Fibroblast of lung (primary cell): ENCODE measurements at regions not wholly inside any gene's neighbourhood (a gene's known extent, or its start where the extent isn't known, plus 50 kb on each side); places are given as distances from the start of the nearest gene placed in this dataset.

Source experiments
- DNase-seq, 2 donors: peaks; one replicate each; pipeline versions ENCODE4 v3.0.0 to v3.0.0-alpha.2; 2010; ENCODE audit warnings: low read depth in 2 of 2
- H2AFZ ChIP-seq: 2 replicates; pipeline ENCODE4 v1.5.1; 2012; ENCODE audit warnings: low read length, control low read depth, inconsistent platforms
- H3K27ac ChIP-seq: 2 replicates; pipeline ENCODE4 v1.5.1; 2011; ENCODE audit warnings: low read length, control low read depth; ENCODE audit not compliant: insufficient read depth
- H3K27me3 ChIP-seq: 2 replicates; pipeline ENCODE4 v1.5.1; 2011; ENCODE audit warnings: mild to moderate bottlenecking, low read length; ENCODE audit not compliant: control insufficient read depth, insufficient read depth
- H3K36me3 ChIP-seq: 2 replicates; pipeline ENCODE4 v1.5.1; 2011; ENCODE audit warnings: low read length; ENCODE audit not compliant: control insufficient read depth, insufficient read depth
- H3K4me1 ChIP-seq: 2 replicates; pipeline ENCODE4 v1.5.1; 2011; ENCODE audit warnings: low read length; ENCODE audit not compliant: control insufficient read depth, insufficient read depth; ENCODE audit errors: extremely low read depth
- H3K4me2 ChIP-seq: 2 replicates; pipeline ENCODE4 v1.5.1; 2011; ENCODE audit warnings: low read length, control low read depth; ENCODE audit not compliant: insufficient read depth; ENCODE audit errors: extremely low read depth
- H3K4me3 ChIP-seq, 4 experiments: fragments of 200-600 bp in 1 of 4; sonication (generic) in 1 of 4; replicated peaks in 1 of 4; 2 replicates each; pipeline ENCODE4 v1.5.1; 2011 to 2016; ENCODE audit warnings: low read length in 4 of 4, low read depth in 3 of 4, mild to moderate bottlenecking in 3 of 4, control low read depth in 2 of 4, inconsistent platforms in 1 of 4, mixed read lengths in 1 of 4; ENCODE audit not compliant: insufficient read depth in 1 of 4; ENCODE audit errors: control extremely low read depth in 1 of 4
- H3K79me2 ChIP-seq: 2 replicates; pipeline ENCODE4 v1.5.1; 2012; ENCODE audit warnings: mild to moderate bottlenecking, low read length, inconsistent platforms; ENCODE audit not compliant: control insufficient read depth, insufficient read depth
- H3K9ac ChIP-seq: 2 replicates; pipeline ENCODE4 v1.5.1; 2011; ENCODE audit warnings: mild to moderate bottlenecking, low read length, control low read depth; ENCODE audit not compliant: insufficient read depth
- H3K9me3 ChIP-seq: 2 replicates; pipeline ENCODE4 v1.5.1; 2012; ENCODE audit warnings: low read depth, low read length; ENCODE audit not compliant: control insufficient read depth, insufficient read depth
- H4K20me1 ChIP-seq: 2 replicates; pipeline ENCODE4 v1.5.1; 2011; ENCODE audit warnings: low read length; ENCODE audit not compliant: control insufficient read depth, insufficient read depth; ENCODE audit errors: extremely low read depth
- EZH2 ChIP-seq: IDR thresholded peaks from 2 replicates; pipeline ENCODE4 v1.5.1; 2012; ENCODE audit warnings: low read length, control low read depth, mild to moderate bottlenecking; ENCODE audit errors: missing control alignments
- TF ChIP-seq, protein P1 (sequence below), 2 donors: IDR thresholded peaks in 1 of 2; conservative IDR thresholded peaks in 1 of 2; 1 replicate in 1 of 2; 2 replicates in 1 of 2; pipeline ENCODE4 v1.5.1; 2011 to 2012; ENCODE audit warnings: low read length in 2 of 2, control low read depth in 1 of 2, inconsistent platforms in 1 of 2, low read depth in 1 of 2, mild to moderate bottlenecking in 1 of 2

DNA sequence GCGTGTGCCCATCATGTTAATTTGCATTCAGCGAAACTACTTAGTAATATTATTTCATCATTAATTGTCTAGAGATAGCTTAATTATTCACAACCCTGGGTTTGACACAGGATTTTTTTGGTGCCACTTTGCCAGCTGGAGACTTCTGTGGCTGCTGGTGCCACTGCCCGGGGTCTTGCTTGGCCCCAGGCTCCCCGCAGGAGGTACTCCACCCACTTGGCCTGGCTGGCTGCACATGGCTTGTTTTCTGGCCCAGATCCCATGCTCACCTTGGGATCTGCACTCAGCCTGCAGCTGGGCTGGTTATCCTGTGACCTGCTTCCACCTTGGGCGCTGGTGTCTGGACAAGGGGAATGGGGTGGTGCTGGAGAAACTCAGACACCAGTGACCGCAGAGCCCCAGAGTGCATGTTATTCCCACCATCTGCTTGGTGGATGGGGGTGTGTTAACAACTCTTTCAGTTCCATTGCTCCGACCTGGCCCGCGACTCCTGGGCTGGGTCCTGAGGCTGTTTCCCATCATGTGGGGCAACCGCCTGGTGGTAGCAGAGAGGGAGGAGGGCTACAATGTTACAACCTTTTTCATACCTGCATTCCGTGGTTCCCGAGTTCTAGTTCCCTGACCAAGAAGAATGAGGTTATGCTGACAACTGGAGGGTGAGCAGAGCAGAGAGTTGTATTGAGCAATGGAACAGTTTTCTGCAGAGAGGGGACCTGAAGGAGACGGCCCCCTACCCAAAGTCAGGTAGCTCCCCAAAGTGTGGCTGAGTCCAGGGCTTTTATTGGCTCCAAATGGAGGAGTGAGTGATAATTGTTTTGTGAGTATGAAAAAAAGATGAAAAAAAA is 1950.0 kb upstream of the IGFBP7 start:
- Histone ChIP-seq H4K20me1 (no peaks in the 10 kb centered on the region), H3K4me1 (no peaks in the 10 kb centered on the region), H3K9ac (no peak overlapping the region), H3K4me3 (no peak overlapping the region), H3K36me3 (no peaks in the 10 kb centered on the region), H3K27ac (no peak overlapping the region), H3K79me2 (no peaks in the 10 kb centered on the region), H2AFZ (no peak overlapping the region), H3K27me3 (no peaks in the 10 kb centered on the region), H3K9me3 (no peaks in the 10 kb centered on the region), H3K4me2 (no peak overlapping the region)
- no peak for DNase-seq
- TF ChIP-seq, protein P1, sequence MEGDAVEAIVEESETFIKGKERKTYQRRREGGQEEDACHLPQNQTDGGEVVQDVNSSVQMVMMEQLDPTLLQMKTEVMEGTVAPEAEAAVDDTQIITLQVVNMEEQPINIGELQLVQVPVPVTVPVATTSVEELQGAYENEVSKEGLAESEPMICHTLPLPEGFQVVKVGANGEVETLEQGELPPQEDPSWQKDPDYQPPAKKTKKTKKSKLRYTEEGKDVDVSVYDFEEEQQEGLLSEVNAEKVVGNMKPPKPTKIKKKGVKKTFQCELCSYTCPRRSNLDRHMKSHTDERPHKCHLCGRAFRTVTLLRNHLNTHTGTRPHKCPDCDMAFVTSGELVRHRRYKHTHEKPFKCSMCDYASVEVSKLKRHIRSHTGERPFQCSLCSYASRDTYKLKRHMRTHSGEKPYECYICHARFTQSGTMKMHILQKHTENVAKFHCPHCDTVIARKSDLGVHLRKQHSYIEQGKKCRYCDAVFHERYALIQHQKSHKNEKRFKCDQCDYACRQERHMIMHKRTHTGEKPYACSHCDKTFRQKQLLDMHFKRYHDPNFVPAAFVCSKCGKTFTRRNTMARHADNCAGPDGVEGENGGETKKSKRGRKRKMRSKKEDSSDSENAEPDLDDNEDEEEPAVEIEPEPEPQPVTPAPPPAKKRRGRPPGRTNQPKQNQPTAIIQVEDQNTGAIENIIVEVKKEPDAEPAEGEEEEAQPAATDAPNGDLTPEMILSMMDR (conservative IDR thresholded peaks at IDR 0.05 in 1 of 2, IDR thresholded peaks at IDR 0.05 in 1 of 2; ENCODE audit: low read depth in 1 of 2, low read length in 2 of 2), result no peak
- TF ChIP-seq EZH2, result no peak

DNA sequence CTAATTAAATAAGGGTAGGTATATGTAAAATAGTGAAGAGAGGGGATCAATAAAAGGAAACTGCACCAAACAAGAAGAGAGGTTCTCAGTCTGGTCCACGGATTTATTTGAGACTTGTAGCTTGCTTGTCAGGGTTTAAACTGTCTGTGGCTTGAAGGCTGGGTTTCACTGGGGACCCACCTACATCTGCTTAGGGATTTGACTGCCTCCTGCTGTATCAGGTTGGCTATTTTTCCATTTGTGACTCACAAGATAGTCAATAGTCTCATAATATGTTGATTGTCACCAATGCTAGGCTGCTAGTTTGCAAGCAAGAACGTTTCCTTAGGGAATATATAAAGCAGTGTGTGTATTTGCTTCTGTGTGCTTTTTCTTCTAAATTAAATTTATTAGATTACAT is 1950.7 kb upstream of the IGFBP7 start:
- H2AFZ ChIP-seq, result no peak overlapping the region
- no peaks in the 10 kb centered on the region for H3K36me3 ChIP-seq
- H3K4me2 ChIP-seq, result no peak overlapping the region
- H3K27me3 ChIP-seq, result no peaks in the 10 kb centered on the region
- H3K27ac ChIP-seq, result no peak overlapping the region
- H3K9ac ChIP-seq, result no peak overlapping the region
- H4K20me1 ChIP-seq, result no peaks in the 10 kb centered on the region
- TF ChIP-seq, protein P1 (conservative IDR thresholded peaks at IDR 0.05 in 1 of 2, IDR thresholded peaks at IDR 0.05 in 1 of 2; ENCODE audit: low read depth in 1 of 2, low read length in 2 of 2), result no peak
- no peak for TF ChIP-seq EZH2
- H3K9me3 ChIP-seq, result no peaks in the 10 kb centered on the region
- no peaks in the 10 kb centered on the region for H3K79me2 ChIP-seq
- no peaks in the 10 kb centered on the region for H3K4me1 ChIP-seq
- no peak for DNase-seq
- no peak overlapping the region for H3K4me3 ChIP-seq

DNA sequence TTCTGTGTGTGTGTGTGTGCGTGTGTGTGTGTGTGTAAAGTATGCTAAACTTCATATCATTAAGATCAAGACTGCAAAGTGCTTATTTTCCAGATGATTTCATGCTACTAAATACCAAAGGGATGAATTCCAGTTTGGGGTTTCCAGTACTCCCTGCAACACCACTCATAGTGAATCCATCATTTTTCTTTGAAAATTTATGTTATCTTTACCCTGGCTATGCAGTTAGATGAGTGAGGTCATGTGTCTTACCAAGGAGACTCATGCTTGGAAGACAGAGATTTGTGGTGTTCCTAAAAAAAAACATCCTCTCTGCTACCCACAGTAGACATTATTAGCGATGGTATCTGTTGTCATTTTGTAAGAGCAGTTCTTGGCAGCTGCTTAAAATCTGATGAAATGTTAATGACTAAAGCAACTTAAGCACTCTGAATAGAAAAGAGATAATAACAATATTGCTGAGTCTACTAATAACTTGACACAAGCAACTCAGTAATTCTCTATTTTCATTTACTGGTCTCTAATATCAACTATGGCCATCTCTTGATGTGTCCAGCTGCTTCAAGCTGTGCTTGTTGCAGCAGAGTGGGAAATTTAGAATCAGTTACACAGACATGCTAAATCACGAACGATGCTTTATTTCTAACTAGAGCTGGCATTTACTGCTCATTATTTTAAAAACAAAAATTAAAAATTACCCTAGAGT is 1953.0 kb upstream of the IGFBP7 start:
- no peak for DNase-seq
- no peak overlapping the region for H3K4me2 ChIP-seq
- TF ChIP-seq EZH2, result no peak

More for the DNA sequence above, 1953.0 kb upstream of the IGFBP7 start:
- H3K36me3 ChIP-seq, result no peaks in the 10 kb centered on the region
- no peak overlapping the region for H2AFZ ChIP-seq
- no peak overlapping the region for H3K27ac ChIP-seq
- H3K4me3 ChIP-seq, result no peak overlapping the region
- H3K4me1 ChIP-seq, result no peaks in the 10 kb centered on the region
- H3K79me2 ChIP-seq, result no peaks in the 10 kb centered on the region
- no peaks in the 10 kb centered on the region for H3K27me3 ChIP-seq
- no peaks in the 10 kb centered on the region for H3K9me3 ChIP-seq
- no peak overlapping the region for H3K9ac ChIP-seq
- no peaks in the 10 kb centered on the region for H4K20me1 ChIP-seq
